ENCODE measurements at regions not wholly inside any gene's neighbourhood (a gene's known extent, or its start where the extent isn't known, plus 50 kb on each side); places are given as distances from the start of the nearest gene placed in this dataset.

GRCh38 chr17:17426184-17426583 is 50.6 kb upstream of the MED9 start:
- DNase-seq (ENCODE audit: low spot score) (no peak), ATAC-seq (no peak)
- peaks cover 5% of the 10 kb centered on the region for H3K36me3 Mint-ChIP-seq (ENCODE audit: low read depth)
- no peak overlapping the region for H3K27ac Mint-ChIP-seq
- no peaks in the 10 kb centered on the region for H3K9me2 ChIP-seq (ENCODE audit: insufficient read depth)
- H3K4me3 ChIP-seq = no peak overlapping the region
- H3K9me3 Mint-ChIP-seq = peaks cover 54% of the 10 kb centered on the region
- no peaks in the 10 kb centered on the region for H4K20me1 ChIP-seq (replicated peaks; ENCODE audit: insufficient read depth)
- TF ChIP-seq EZH2 (IDR thresholded peaks at IDR 0.05; ENCODE audit: low read depth, unreplicated experiment) (no peak), CTCF (conservative IDR thresholded peaks at IDR 0.05; ENCODE audit: low read depth in 2 of 2) (no peak), EZH2phosphoT487 (IDR thresholded peaks at IDR 0.05; ENCODE audit: unreplicated experiment) (no peak), POLR2AphosphoS5 (IDR thresholded peaks at IDR 0.05; ENCODE audit: low read depth) (no peak), CREB1 (CRISPR knock-in tag; IDR thresholded peaks at IDR 0.05; ENCODE audit: low read depth) (no peak)
- H3K36me3 ChIP-seq (ENCODE audit: insufficient read depth) = no peaks in the 10 kb centered on the region
- no peaks in the 10 kb centered on the region for H3K79me2 ChIP-seq (replicated peaks; ENCODE audit: insufficient read depth)
- no peak overlapping the region for H3K4me3 Mint-ChIP-seq
- H3K27me3 Mint-ChIP-seq (ENCODE audit: insufficient read depth, low read depth, poor library complexity) = peaks cover 4% of the 10 kb centered on the region
- H3F3A ChIP-seq (replicated peaks; ENCODE audit: low read depth) = no peaks in the 10 kb centered on the region
- H3K27me3 ChIP-seq (ENCODE audit: insufficient read depth) = no peaks in the 10 kb centered on the region
- no peaks in the 10 kb centered on the region for H3K4me1 ChIP-seq (ENCODE audit: insufficient read depth)
- no peak overlapping the region for H3K27ac ChIP-seq (ENCODE audit: low read depth)
- no peaks in the 10 kb centered on the region for H3K4me1 Mint-ChIP-seq
- no peak overlapping the region for H3K4me2 ChIP-seq
- no peak overlapping the region for H2AFZ ChIP-seq

All from GM23338 (cell line).